HepG2 (cell line): ENCODE measurements at regions not wholly inside any gene's neighbourhood (a gene's known extent, or its start where the extent isn't known, plus 50 kb on each side); places are given as distances from the start of the nearest gene placed in this dataset.

Experiments
- ATAC-seq: fragments of 200-7000 bp; cut with Tn5 transposase; 3 replicates; pipeline ENCODE4 v1.9.1; 2020; ENCODE audit warnings: mild to moderate bottlenecking, moderate library complexity
- BruUV-seq: library from RNA; stranded (reverse); fragments of 400-500 nt; replicated peaks from 2 replicates; lab custom pipeline; 2021; lab: Mats Ljungman, UMichigan
- CTCF ChIA-PET: fragments of 300-600 bp; formaldehyde crosslinking; extraction: SDS; loops from one replicate; lab custom pipeline; 2021; ENCODE audit warnings: low total read pairs, inconsistent platforms, low intra/inter-chr PET ratio; lab: Yijun Ruan, JAX
- POLR2A ChIA-PET: fragments of 350-600 bp; sonication (Branson Sonifier 250); formaldehyde crosslinking; loops from one replicate; lab custom pipeline; 2020; ENCODE audit warnings: antibody characterized with exemption, inconsistent platforms; lab: Yijun Ruan, JAX
- DNase-seq: peaks from one replicate; pipeline ENCODE4 v3.0.0-alpha.2; 2015; ENCODE audit warnings: low spot score
- FAIRE-seq: peaks from 3 replicates; lab custom pipeline; 2011; peaks lifted over from hg19 to GRCh38; lab: Jason Lieb, UNC
- H2AFZ ChIP-seq: one replicate; pipeline ENCODE4 v1.6.1; 2011; ENCODE audit warnings: low read length, inconsistent platforms
- H3K27ac ChIP-seq: fragments of 300-600 bp; 3 replicates; pipeline ENCODE4 v1.8.0; 2011; ENCODE audit warnings: mixed run types, mild to moderate bottlenecking, mixed read lengths, low read length, inconsistent platforms; ENCODE audit not compliant: insufficient read depth; ENCODE audit errors: extremely low read length
- H3K27me3 ChIP-seq, 2 experiments: fragments of 200-600 bp in 1 of 2; 2 replicates in 1 of 2; 3 replicates in 1 of 2; pipeline versions ENCODE4 v1.6.0 to v1.8.0; 2011; ENCODE audit warnings: low read length in 2 of 2, mild to moderate bottlenecking in 2 of 2, moderate library complexity in 2 of 2, inconsistent platforms in 1 of 2; ENCODE audit not compliant: insufficient read depth in 2 of 2, control insufficient read depth in 1 of 2
- H3K36me3 ChIP-seq, 2 experiments: fragments of 200-600 bp in 1 of 2; replicated peaks in 1 of 2; 2 replicates in 1 of 2; 3 replicates in 1 of 2; pipeline versions ENCODE4 v1.5.1 to v1.8.0; 2011; ENCODE audit warnings: low read length in 2 of 2, inconsistent platforms in 1 of 2; ENCODE audit not compliant: insufficient read depth in 2 of 2, control insufficient read depth in 1 of 2
- H3K4me1 ChIP-seq: 2 replicates; pipeline ENCODE4 v1.5.1; 2012; ENCODE audit warnings: low read length, inconsistent platforms; ENCODE audit not compliant: insufficient read depth
- H3K4me2 ChIP-seq: 2 replicates; pipeline ENCODE4 v1.6.0; 2011; ENCODE audit warnings: low read depth, low read length, inconsistent platforms
- H3K4me3 ChIP-seq, 3 experiments: fragments of 200-600 bp in 1 of 3; sonication (generic), shearing (Covaris generic) in 1 of 3; replicated peaks in 1 of 3; 2 replicates each; pipeline ENCODE4 v1.5.1; 2011 to 2016; ENCODE audit warnings: low read length in 3 of 3, inconsistent platforms in 2 of 3, low read depth in 2 of 3, mild to moderate bottlenecking in 2 of 3, control low read depth in 1 of 3, mixed read lengths in 1 of 3; ENCODE audit not compliant: insufficient read depth in 1 of 3
- H3K79me2 ChIP-seq: one replicate; pipeline ENCODE4 v1.6.1; 2011; ENCODE audit warnings: low read length, inconsistent platforms; ENCODE audit not compliant: insufficient read depth
- H3K9ac ChIP-seq: 2 replicates; pipeline ENCODE4 v1.6.0; 2011; ENCODE audit warnings: mild to moderate bottlenecking, low read depth, low read length, inconsistent platforms; ENCODE audit not compliant: insufficient read depth
- H3K9me3 ChIP-seq: 2 replicates; pipeline ENCODE4 v1.5.1; 2012; ENCODE audit warnings: mild to moderate bottlenecking, low read length
- H4K20me1 ChIP-seq: 2 replicates; pipeline ENCODE4 v1.6.0; 2011; ENCODE audit warnings: inconsistent platforms, mild to moderate bottlenecking, low read length, moderate library complexity; ENCODE audit not compliant: insufficient read depth
- AFF4 ChIP-seq: sonication (generic); formaldehyde crosslinking; IDR thresholded peaks from 2 replicates; pipeline ENCODE4 v1.4.0; 2020; ENCODE audit warnings: missing genetic modification reagents
- ARNTL ChIP-seq: sonication (generic); formaldehyde crosslinking; IDR thresholded peaks from 2 replicates; pipeline ENCODE4 v1.4.0; 2020; ENCODE audit warnings: mild to moderate bottlenecking, missing genetic modification reagents
- CBX1 ChIP-seq: IDR thresholded peaks from one replicate; pipeline ENCODE4 v1.6.1; 2016; ENCODE audit warnings: antibody characterized with exemption, low read depth
- CCAR2 ChIP-seq: fragments of 200-400 bp; formaldehyde crosslinking; optimal IDR thresholded peaks from 2 replicates; pipeline ENCODE3; 2018; ENCODE audit warnings: low read depth, mild to moderate bottlenecking, low read length, moderate library complexity
- CEBPG ChIP-seq: IDR thresholded peaks from 2 replicates; pipeline ENCODE4 v1.6.1; 2016
- GLI4 ChIP-seq: sonication (generic); formaldehyde crosslinking; IDR thresholded peaks from 2 replicates; pipeline ENCODE4 v1.5.1; 2020; ENCODE audit warnings: missing genetic modification reagents, mild to moderate bottlenecking, moderate library complexity, borderline replicate concordance
- GMEB2 ChIP-seq: IDR thresholded peaks from 2 replicates; pipeline ENCODE4 v1.6.1; 2016; ENCODE audit warnings: missing biosample characterization, missing genetic modification reagents, low read depth
- GPN1 ChIP-seq: sonication (generic); formaldehyde crosslinking; IDR thresholded peaks from 2 replicates; pipeline ENCODE4 v1.5.1; 2020; ENCODE audit warnings: missing genetic modification reagents, borderline replicate concordance
- JUN ChIP-seq: sonication (generic); formaldehyde crosslinking; IDR thresholded peaks from 2 replicates; pipeline ENCODE4 v1.4.0; 2020; ENCODE audit warnings: mild to moderate bottlenecking, missing genetic modification reagents
- KAT8 ChIP-seq: IDR thresholded peaks from 2 replicates; pipeline ENCODE4 v1.6.1; 2016; ENCODE audit warnings: missing genetic modification reagents, missing compliant biosample characterization
- YEATS4 ChIP-seq: sonication (generic); formaldehyde crosslinking; IDR thresholded peaks from 2 replicates; pipeline ENCODE4 v1.4.0; 2020; ENCODE audit warnings: missing genetic modification reagents, borderline replicate concordance
- ZBTB1 ChIP-seq: sonication (generic); formaldehyde crosslinking; IDR thresholded peaks from 2 replicates; pipeline ENCODE4 v1.4.0; 2020; ENCODE audit warnings: missing genetic modification reagents, borderline replicate concordance
- ZC3H13 ChIP-seq: sonication (generic); formaldehyde crosslinking; IDR thresholded peaks from 2 replicates; pipeline ENCODE4 v1.8.1; 2023; ENCODE audit warnings: mild to moderate bottlenecking, missing genetic modification reagents, moderate library complexity
- ZNF557 ChIP-seq: sonication (generic); formaldehyde crosslinking; IDR thresholded peaks from 2 replicates; pipeline ENCODE4 v1.4.0; 2020; ENCODE audit warnings: missing genetic modification reagents
- ZNF570 ChIP-seq: sonication (generic); formaldehyde crosslinking; IDR thresholded peaks from 2 replicates; pipeline ENCODE4 v1.4.0; 2020; ENCODE audit warnings: mild to moderate bottlenecking, missing genetic modification reagents, borderline replicate concordance
- ZNF644 ChIP-seq: IDR thresholded peaks from 2 replicates; pipeline ENCODE4 v1.6.1; 2016; ENCODE audit warnings: low read depth
- ZNF660 ChIP-seq: sonication (generic); formaldehyde crosslinking; IDR thresholded peaks from 2 replicates; pipeline ENCODE4 v1.5.1; 2020; ENCODE audit warnings: mild to moderate bottlenecking, low read depth, missing genetic modification reagents, borderline replicate concordance
- ZNF747 ChIP-seq: sonication (generic); formaldehyde crosslinking; IDR thresholded peaks from 2 replicates; pipeline ENCODE4 v1.8.1; 2023; ENCODE audit warnings: missing genetic modification reagents, mild to moderate bottlenecking, borderline replicate concordance
- WGBS: methylation state at CpG from one replicate; pipeline ENCODE4 v1.1.6; 2017; ENCODE audit warnings: low lambda C conversion rate; 5-methylcytosine and 5-hydroxymethylcytosine counted together
- in situ Hi-C: cut with HindIII; loops from 2 replicates; pipeline ENCODE4 v1.10.0; 2017; ENCODE audit warnings: low pct_unique_long_range_greater_than_20kb; ENCODE audit not compliant: extremely low pct_ligation_motif_present
- intact Hi-C: fragments of 100-400 bp; cut with micrococcal nuclease; formaldehyde crosslinking; loops from one replicate; pipeline ENCODE4 v1.10.0; 2022; ENCODE audit not compliant: unreplicated experiment

GRCh38 chr10:108303149-108303548 is 1138.6 kb upstream of the SORCS1 start (continued):
- TF ChIP-seq ZNF557 (CRISPR knock-in tag) (no peak), GLI4 (CRISPR knock-in tag) (no peak), ZBTB1 (CRISPR knock-in tag) (no peak), GPN1 (CRISPR knock-in tag) (no peak)
- TF ChIP-seq, all 625 proteins: peak for 0

GRCh38 chr10:108301002-108301401 is 1136.5 kb upstream of the SORCS1 start:
- H3K9me3 ChIP-seq, result peaks cover 80% of the 10 kb centered on the region
- H3K36me3 ChIP-seq, result no peaks in the 10 kb centered on the region
- CTCF ChIA-PET, result no interaction called here
- no TSS peak for BruUV-seq
- no peak overlapping the region for H3K27ac ChIP-seq
- H3K27me3 ChIP-seq, result no peaks in the 10 kb centered on the region
- no peaks in the 10 kb centered on the region for H4K20me1 ChIP-seq
- no peak overlapping the region for H3K4me2 ChIP-seq
- no peak overlapping the region for H3K9ac ChIP-seq
- FAIRE-seq (no peak), ATAC-seq (no peak), DNase-seq (no peak)
- POLR2A ChIA-PET, result no interaction called here
- intact Hi-C loops (no loop called here), in situ Hi-C loops (no loop called here)
- no peak overlapping the region for H3K4me3 ChIP-seq
- 2% methylated on average over 3 of the region's 3 CpGs for WGBS
- H2AFZ ChIP-seq, result no peak overlapping the region
- H3K4me1 ChIP-seq, result no peaks in the 10 kb centered on the region
- H3K79me2 ChIP-seq, result no peaks in the 10 kb centered on the region
- TF ChIP-seq ZNF644 (no peak), ARNTL (no peak), KAT8 (CRISPR knock-in tag) (no peak), YEATS4 (CRISPR knock-in tag) (no peak), CEBPG (no peak), CCAR2 (no peak), ZNF570 (CRISPR knock-in tag) (no peak), ZNF660 (no peak), AFF4 (no peak), JUN (CRISPR knock-in tag) (no peak), GMEB2 (CRISPR knock-in tag) (no peak), ZC3H13 (CRISPR knock-in tag) (no peak), CBX1 (no peak), ZNF747 (CRISPR knock-in tag) (no peak)
